ENCODE measurements at regions not wholly inside any gene's neighbourhood (a gene's known extent, or its start where the extent isn't known, plus 50 kb on each side); places are given as distances from the start of the nearest gene placed in this dataset.
"Not testable (repeated sequence)": the region's sequence is repeated elsewhere in the genome, so short reads cannot be mapped to it uniquely, and the experiment has no call there.

DNA sequence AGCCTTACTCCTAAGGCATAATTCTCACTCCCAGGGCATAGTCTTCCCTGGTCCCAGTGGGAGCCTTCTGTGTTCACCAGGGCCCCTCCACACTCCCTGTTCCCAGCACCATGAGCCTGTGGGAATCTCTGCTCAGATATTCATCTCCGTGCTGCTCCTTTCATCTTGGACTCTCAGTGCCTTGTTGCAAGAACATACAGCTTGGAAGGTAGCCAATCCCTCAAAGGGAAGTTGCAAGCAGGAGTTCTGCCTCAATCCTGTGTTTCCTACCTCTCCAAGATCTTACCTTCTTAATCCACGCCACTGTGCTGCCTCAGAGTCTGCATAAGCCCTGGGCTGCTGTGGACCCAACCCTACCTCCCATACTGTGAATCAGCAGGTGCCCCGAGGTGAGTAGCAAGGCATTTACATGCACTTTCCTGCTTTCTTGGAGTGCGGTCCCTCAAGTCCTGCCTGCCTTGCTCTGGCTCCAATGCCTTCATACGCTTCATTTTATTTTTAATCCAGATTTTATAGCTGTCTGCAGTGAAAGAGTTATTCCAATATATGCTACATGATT, 413.8 kb upstream of the RAB6C start:
- no peak for DNase-seq (ENCODE audit: low spot score)

DNA sequence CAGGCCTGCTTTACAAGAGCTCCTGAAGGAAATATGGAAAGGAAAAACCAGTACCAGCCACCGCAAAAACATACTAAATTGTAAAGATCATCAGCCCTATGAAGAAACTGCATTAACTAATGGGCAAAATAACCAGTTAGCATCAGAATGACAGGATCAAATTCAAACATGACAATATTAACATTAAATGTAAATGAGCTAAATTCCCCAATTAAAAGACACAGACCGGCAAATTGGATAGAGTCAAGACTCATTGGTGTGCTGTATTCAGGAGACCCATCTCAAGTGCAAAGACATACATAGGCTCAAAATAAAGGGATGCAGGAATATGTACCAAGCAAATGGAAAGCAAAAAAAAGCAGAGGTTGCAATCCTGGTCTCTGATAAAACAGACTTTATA, 408.7 kb upstream of the RAB6C start:
- not testable (repeated sequence) for DNase-seq (ENCODE audit: low spot score)

DNA sequence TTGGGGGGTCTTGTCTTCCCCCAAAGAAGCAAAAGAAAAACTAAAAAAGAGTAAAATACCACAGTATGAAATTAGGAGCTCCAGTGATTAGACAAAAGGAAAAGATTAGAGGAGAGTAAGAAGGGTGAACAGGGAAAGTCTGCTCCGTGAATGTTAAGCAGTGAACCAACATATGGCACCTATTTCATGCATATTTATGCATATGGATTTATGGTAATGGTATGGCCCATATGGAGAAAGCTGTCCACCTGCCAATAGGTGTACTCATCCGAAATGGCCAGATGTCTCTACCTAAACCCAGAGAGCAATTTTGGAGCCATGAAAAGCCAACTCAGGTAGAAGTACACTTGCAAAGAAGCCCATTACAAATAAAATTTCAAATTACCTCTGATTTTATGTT, 404.0 kb upstream of the RAB6C start:
- DNase-seq (ENCODE audit: low spot score), result no peak

- DNase-seq (ENCODE audit: low spot score), result no peak
Measured at GRCh38 chr2:129575880-129576279, 403.6 kb upstream of the RAB6C start.

DNA sequence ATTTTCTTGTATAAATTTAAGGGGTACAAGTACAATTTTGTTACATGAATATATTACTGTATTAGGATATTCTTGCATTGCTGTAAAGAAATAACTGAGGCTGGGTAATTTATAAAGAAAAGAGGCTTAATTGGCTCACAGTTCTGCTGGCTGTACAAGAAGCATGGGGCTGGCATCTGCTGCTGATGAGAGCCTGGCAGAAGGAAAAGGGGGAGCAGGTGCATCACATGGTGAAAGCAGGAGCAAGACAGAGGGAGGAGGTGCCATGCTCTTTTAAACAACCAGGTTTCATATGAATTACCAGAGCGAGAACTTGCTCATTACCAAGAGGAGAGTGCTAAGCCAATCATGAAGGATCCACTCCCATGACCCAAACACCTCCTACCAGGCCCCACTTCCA, 399.5 kb upstream of the RAB6C start:
- no peak for DNase-seq (ENCODE audit: low spot score)

GRCh38 chr2:129585760-129586159, 393.7 kb upstream of the RAB6C start:
- no peak for DNase-seq (ENCODE audit: low spot score)

- no peak for DNase-seq (ENCODE audit: low spot score)
Measured at GRCh38 chr2:129587426-129588064, 391.9 kb upstream of the RAB6C start.

DNA sequence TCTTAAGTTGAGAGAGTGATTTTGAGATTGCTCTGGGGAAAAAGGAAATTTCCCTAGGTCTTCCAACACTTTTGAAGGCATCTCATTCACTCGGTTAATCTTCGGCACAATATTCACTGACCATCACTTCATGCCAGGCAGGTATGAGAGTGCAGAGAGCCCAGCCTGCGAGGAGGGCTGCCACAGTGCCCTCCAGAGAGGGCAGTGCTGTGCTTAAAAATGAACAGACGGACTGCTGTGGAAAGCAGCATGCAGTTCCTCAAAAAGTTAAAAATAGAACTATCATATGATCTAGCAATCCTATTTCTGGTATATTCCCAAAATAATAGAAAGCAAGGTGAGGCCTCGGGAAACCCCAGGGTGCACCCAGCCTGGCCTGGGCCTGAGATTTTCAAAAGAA, 374.9 kb upstream of the RAB6C start:
- no peak for DNase-seq (ENCODE audit: low spot score)

GRCh38 chr2:129605646-129606045, 373.8 kb upstream of the RAB6C start:
- no peak for DNase-seq (ENCODE audit: low spot score)

- DNase-seq (ENCODE audit: low spot score), result no peak
Measured at GRCh38 chr2:129606496-129607270, 372.8 kb upstream of the RAB6C start.

GRCh38 chr2:129609224-129609623, 370.2 kb upstream of the RAB6C start:
- no peak for DNase-seq (ENCODE audit: low spot score)

DNA sequence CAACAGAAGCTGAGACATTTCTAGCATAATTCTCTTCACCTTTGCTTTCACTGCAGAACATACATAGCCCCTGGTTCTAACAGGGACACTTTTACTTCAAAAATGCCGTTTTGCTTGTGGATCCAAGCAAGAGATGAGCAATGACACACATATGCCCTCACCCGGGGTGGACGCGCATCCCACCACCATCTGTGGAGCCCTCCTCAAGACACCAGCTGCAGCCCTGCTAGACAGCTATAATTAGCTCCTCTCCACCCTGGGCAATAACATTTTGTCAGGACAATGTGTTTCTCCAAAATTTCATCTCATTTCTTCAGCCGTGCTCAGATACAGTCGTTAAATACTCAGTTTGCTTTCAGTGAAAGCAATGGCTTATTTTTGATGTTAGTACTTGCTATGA, 368.7 kb upstream of the RAB6C start:
- DNase-seq (ENCODE audit: low spot score), result no peak

GRCh38 chr2:129611471-129611870, 368.0 kb upstream of the RAB6C start:
- DNase-seq (ENCODE audit: low spot score), result no peak

DNA sequence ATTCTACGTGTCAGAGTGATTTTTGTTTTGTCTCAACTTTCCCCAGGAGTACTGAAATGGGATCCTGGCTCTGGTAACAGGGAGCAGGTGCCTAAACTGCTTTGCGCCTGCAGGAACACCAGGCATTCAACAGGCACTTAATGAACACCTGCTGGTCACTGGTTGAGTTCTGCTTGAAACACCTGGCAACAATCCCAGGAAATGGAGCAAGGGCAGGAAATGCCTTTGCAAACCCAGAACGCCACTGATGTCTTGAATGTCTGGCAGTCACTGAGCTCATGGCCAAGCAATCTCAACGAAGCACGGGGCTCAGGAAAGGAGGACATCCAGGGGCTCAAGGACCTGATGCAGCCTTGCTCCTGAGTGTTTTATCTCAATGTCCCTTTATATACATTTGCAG, 360.0 kb upstream of the RAB6C start:
- no peak for DNase-seq (ENCODE audit: low spot score)

DNA sequence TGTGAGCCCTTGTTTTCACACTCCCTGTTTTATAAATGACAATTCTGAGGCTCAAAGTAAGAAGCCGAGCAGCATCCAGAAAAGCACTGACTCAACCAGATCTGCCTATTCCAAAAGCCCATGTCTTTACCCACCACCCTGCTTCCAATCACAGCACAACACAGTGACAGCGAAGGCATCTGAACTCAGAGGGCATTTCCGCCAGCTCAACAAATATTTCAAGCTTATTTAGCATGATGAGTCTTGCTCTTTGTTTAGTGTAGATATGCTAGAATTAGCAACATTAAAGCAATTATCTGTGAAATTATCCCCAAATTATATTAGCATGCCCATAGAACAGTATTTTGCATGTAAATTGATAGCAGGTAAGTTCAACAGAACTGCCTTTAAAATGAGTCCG, 359.1 kb upstream of the RAB6C start:
- DNase-seq (ENCODE audit: low spot score), result no peak

- no peak for DNase-seq (ENCODE audit: low spot score)
Measured at GRCh38 chr2:129623783-129624182, 355.7 kb upstream of the RAB6C start.

GRCh38 chr2:129627437-129627836, 352.0 kb upstream of the RAB6C start:
- DNase-seq (ENCODE audit: low spot score), result no peak

DNA sequence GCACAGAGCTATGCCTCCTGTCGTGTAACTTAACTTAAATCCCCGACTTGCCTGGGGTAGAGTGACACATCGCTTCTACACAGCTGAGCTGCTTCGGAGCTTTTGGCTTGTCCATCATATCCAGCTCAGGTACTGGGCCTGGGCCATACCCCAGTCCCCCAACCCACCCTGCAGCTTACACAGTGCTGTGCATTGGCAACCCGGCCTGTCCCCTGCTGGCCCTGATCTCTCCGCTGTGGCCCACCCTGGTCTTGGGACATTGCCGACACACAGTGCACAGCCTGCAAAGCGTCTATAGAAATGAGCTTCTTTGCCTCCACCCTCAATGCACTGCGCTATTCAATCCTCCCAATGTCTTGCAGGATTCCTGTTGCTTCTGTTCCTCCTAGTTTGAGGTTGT, 342.8 kb upstream of the RAB6C start:
- DNase-seq (ENCODE audit: low spot score), result no peak

GRCh38 chr2:129641371-129641770, 338.1 kb upstream of the RAB6C start:
- DNase-seq (ENCODE audit: low spot score), result no peak

DNA sequence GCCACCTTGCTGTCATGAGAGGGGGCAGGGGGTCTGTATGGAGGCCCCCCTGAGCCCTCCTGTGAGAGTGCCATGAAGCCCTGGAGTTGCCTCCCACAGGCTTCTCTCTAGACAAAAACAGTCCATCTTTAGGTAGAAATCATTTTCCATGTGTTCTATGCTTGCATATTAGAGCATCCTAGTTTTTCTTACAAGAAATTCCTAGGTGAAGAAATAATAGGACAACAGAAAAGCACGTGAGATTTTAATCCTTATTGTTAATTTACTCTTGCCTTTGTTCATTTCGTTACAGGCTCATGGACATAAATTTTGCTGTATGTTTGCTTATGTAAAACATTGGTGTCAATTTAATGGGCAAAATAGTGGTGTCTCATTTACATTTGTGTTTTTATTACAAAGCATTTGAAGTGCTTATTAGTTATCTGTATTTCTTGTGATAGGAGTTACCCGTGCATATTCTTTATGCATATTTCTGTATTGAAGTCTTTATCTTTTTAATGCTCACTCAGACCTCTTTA, 336.9 kb upstream of the RAB6C start:
- DNase-seq (ENCODE audit: low spot score), result no peak

DNA sequence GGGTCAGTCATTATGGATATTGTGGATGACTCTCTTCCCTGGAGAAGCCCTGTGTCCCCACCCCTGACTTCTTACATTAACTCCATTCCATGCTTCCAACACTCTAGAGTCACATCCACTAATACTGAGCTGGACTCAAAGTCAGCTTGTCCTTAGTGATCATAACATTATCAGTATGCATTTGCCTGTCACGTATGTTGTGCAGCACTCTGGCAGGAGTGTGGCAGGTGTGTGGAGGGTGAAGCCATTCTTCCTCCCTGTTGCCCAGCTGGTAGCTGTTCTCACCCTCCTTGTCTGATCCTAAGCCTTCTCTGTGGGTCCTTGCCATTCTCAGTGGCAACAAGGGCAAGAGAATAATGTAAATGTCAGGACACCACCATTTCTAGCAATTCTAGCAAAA, 334.1 kb upstream of the RAB6C start:
- no peak for DNase-seq (ENCODE audit: low spot score)

- no peak for DNase-seq (ENCODE audit: low spot score)
Measured at GRCh38 chr2:129646107-129646506, 333.4 kb upstream of the RAB6C start.

DNA sequence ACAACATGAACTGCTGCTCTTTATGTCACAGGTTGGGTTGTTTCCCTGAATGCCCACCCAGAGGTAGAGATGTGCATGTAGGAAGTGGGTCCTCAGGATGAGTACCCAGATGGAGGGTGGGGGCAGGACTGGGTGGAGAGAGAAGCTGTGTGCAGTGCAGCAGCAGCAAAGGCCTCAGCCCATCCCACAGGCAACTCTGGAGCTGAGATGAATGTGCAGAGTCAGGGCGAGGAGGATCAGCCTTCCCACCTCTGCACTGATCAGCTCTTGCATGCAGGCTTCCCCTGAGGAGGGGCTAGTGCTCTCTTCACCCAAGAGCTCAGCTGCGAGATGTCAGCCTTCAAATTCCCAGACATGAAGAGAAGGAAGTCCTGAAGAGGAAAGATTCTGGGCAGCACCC, 326.2 kb upstream of the RAB6C start:
- DNase-seq (ENCODE audit: low spot score), result no peak
